ENCODE measurements at regions not wholly inside any gene's neighbourhood (a gene's known extent, or its start where the extent isn't known, plus 50 kb on each side); places are given as distances from the start of the nearest gene placed in this dataset.
"Not testable (repeated sequence)": the region's sequence is repeated elsewhere in the genome, so short reads cannot be mapped to it uniquely, and the experiment has no call there.

DNA sequence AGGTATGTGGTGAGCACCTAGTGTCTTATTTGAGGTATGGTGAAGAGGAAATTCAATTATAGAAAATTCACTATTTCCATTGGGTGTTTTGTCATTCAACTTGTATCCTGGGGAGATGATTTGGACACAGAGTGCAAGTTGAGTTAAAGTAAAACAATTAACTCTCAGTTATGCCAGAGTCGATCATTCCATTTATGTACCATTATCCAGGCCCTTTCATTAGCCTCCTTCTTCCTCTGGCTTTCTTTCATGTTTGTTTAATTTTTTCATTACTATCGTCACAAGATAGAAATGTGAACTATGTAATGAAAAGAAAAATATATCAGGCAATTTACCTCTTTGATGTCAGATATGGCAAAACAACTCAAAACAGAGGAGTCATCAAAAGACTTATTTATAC, 1347.2 kb upstream of the NUDT12 start:
- DNase-seq (ENCODE audit: low read depth), result no peak

DNA sequence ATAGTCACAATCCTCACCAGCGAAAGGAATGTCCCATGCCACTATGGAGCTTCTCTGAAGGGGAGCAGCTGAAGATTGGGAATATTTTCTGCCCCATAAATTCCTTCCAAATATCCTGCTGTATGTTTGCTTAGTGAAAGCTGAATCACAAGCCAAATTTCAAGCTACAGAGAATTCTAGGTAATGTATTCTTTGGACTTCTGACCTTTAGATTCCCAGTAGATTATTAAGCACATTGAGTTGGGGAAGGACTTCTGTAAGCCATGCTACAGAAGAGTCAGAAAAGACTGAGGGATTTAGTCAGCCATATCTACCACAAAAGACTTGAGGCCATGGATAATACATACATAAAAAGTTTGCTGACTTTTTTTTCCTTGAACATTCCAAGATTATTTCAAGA, 1342.0 kb upstream of the NUDT12 start:
- DNase-seq (ENCODE audit: low read depth), result no peak

DNA sequence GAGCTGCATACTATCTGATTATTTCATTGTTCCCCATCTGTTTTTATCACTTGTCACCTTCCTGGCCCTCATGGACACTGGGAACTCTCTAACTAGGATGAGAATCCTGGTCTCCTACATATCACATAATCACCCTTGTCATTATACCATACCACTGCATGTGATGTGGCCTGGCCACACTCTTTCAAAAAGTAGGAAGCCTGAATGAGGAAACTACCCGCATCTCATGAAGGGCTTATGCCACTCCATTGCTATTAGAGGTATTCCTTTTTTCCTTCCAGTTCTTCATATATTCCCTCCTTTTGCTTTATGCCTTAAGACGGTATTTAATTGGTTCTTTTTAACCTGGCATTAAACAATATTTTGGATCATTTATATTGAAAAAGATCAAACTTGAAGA, 1341.4 kb upstream of the NUDT12 start:
- no peak for DNase-seq (ENCODE audit: low read depth)

DNA sequence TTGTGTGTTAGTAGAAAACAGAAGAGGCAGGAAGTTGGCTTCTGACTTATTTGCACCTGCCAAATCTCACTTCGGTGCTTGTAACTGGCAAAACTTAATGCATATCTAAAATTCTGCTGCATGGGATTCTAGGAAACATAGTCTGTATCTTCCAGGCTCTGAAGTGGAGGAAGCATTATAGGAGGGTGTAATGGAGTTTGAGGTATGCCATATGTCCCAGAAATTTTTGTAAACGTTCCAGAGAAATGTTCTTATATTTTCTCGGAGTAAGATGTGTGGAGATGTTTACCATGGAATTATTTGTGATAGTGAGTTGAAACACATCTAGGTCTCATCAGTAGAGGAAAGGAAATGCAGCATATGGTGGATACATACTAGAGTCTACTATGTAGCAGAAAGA, 1329.0 kb upstream of the NUDT12 start:
- DNase-seq (ENCODE audit: low read depth), result no peak

DNA sequence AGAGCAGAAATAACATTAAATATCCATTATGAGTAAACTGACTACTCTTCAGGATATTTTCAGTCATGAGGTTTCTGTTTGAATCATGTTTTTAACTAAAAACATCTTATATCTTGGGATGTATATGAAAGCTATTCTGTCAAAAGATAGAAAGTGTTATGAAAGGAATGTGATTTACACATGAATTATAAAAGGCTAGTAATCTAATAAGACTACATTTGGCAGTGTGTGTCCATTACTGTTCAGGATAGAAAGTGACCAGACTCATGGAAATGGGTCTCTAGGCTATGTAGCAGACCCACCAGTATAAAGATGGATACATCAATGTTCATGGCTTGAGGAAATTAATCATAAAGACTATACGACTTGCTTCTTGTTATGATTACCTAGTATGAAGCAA, 1328.2 kb upstream of the NUDT12 start:
- DNase-seq (ENCODE audit: low read depth), result no peak

DNA sequence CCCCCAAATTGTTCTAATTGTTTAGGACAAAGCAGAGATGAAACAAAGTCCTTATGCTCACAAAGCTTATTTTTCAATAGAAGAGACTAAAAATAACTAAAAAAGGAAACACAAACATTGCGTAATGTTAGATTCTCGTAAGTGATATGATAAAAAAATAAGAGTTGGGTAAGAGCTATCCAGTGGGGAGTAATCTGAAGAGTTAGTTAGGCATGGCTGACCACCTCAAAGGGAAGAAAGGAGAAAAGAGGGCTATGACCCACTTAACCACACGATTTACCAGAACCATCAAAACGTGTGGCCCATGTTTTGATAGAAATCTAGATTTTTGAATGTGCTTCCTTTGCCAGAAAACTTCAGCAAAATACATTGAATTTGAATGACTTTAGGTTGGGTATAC, 1296.8 kb upstream of the NUDT12 start:
- no peak for DNase-seq (ENCODE audit: low read depth)

DNA sequence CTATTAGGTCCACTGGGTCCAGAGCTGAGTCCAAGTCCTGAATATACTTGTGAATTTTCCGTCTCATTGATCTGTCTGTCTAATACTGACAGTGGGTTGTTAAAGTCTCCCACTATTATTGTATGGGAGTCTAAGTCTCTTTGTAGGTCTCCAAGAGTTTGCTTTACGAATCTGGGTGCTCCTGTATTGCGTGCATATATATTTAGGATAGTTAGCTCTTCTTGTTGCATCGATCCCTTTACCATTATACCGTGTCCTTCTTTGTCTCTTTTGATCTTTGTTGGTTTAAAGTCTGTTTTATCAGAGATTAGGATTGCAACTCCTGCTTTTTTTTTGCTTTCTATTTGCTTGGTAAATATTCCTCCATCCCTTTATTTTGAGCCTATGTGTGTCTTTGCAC, 1289.5 kb upstream of the NUDT12 start:
- DNase-seq (ENCODE audit: low read depth), result not testable (repeated sequence)

DNA sequence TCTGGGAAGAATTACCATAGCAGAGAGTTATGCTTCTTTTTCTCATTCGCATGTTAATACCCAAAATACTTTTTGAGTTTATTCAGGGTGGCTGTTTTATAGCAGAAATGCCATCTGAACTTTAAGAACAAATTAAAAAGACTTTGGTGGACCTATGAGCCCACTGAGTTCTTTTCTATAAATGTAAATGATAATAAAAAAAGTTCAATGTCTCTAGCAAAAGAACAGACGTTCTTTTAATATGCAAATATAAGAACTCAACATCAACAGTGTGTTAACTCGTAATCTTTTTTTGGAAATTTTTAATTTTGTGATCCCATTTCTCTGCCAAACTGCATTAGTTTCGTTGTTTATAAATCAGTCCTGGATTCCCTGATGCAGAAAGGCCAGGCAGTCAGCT, 1283.0 kb upstream of the NUDT12 start:
- DNase-seq (ENCODE audit: low read depth), result no peak

DNA sequence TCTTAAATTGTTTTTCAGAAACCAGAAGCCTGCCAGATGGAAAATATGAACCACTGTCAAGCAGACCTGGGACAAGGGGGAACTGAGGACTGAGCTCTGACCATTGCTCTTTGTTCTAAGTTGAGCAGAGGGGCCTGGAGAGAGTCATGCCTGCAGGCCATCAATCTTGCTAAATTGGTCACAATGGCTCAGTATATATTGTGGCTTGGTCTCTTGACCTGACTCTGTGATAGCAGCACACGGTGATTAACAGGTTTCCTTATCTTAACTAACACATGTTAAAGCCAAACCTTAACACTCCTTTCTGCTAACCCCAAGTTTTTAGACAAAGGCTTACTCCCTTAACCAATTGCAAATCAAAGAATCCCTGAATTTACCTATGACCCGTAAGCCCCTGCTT, 1281.2 kb upstream of the NUDT12 start:
- DNase-seq (ENCODE audit: low read depth), result no peak

DNA sequence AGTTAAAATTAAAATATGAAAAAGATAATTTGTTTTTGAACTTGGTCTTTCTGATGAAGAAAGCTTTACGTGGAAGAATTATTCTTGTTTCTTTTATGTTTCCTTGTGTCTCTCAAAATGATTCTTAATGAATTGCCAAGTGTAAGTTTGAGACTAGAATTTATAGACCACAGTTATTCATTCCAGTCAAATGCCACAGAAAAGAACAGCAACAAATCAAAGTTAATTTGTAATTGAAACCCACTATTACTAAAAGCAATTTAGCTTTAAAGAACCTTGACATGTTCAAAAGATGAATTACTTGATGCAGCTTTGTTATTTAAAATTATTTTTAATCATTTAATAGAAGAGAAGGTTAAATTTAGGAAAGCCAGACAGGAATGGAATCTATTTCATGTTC, 1277.7 kb upstream of the NUDT12 start:
- DNase-seq (ENCODE audit: low read depth), result no peak

DNA sequence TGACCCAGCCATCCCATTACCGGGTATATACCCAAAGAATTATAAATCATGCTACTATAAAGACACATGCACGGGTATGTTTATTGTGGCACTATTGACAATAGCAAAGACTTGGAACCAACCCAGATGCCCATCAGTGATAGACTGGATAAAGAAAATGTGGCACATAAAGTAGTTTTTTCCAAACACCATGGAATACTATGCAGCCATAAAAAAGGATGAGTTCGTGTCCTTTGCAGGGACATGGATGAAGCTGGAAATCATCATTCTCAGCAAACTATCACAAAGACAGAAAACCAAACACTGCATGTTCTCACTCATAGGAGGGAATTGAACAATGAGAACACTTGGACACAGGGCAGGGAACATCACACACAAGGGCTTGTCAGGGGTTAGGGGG, 1268.9 kb upstream of the NUDT12 start:
- not testable (repeated sequence) for DNase-seq (ENCODE audit: low read depth)

DNA sequence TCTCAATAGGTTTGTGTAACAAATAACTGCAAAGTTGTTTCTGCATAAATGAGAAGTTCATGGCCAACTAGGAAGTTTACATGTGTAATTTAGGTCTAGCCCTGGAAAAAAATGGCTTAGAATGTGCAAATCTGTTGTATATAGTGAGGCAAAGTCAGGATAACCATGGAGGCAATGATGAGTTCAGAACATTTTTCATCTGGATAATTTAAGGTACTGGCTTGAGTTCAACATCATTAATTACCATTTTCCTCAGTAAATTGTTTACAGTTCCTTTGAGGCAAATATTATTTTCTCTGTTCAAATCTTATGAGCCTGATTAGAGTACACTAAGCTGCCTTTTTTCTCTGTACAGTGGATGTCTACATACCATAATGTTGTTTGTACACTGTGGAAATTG, 1259.0 kb upstream of the NUDT12 start:
- no peak for DNase-seq (ENCODE audit: low read depth)

DNA sequence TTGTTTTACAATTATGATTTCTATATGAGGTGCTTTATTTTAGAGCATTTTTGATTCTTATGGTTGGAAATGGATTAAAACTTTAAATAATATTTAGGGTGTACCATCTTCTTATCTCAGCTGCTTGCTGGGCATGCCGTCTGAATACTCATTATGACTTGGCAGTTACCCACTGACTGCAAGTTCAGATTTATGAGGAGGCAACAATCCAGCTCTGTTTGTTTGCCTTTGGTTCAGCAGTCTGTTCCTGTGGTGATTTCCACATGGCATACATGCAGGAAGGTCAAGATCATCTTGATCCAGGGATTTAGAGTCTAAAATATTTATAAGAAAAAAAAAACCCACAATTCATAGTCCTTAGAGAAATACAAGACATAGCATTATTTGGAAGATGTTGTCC, 1254.5 kb upstream of the NUDT12 start:
- no peak for DNase-seq (ENCODE audit: low read depth)

DNA sequence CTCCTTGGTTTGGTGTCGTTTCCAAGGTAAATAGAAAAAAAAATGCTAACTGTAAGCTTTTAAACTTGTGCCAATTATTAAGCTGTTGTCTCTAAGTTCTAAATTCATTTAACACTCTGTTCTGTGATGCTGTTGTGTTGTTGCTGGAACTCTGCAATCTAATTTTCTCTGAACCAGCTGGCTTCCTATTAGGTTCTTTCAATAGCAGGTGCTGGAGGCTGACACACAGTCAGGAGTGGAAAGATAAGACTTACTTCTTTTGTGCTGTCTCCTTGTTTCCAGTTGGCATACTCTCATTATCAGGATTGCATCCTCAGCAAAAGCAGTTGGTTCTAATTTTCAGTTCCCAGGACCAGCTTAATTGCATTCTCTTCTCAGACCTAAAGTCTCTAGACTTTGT, 1252.6 kb upstream of the NUDT12 start:
- no peak for DNase-seq (ENCODE audit: low read depth)

DNA sequence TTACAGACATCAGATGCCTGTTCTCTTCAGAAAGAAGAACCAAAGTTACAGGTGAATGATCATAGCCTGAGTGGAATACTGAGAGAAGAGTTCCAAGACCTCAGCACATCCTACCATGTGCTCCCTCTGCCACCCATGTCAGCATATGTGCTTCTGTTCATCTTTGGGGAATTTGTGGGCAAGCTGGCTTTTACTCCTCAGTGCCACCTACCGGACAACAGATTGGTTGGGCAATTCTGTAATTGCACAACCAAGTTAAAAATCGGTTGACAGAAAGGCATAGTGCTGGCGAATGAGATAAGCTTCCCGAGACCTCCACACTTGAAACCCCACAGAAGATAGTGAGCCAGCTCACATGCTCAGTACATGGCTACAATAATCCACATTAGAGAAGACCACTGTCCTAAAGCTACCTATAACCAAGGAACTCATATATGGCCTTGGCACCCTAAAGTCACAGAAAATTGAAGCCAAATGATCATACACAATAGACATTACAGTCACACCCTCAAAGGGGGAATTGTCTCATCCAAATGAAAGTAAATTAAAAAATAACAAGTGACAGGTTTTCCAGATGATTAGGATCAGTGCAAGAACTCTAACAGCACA, 1238.0 kb upstream of the NUDT12 start:
- no peak for DNase-seq (ENCODE audit: low read depth)

DNA sequence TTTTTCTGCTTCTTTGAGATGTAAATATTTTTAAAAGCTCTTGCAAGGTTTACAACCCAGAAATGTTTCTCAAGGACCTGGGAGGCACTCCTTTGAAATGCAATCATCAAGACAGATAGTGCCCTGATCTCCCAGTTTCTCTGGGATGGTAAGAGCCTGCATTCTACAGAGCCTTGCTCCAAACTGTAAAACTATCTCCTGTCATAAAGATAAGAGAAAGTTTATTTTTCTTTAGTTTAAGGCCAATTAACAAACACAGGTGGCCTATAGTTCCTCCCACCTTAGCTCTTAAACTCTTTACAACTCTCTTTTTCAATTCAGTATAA, 1231.1 kb upstream of the NUDT12 start:
- DNase-seq (ENCODE audit: low read depth), result no peak

DNA sequence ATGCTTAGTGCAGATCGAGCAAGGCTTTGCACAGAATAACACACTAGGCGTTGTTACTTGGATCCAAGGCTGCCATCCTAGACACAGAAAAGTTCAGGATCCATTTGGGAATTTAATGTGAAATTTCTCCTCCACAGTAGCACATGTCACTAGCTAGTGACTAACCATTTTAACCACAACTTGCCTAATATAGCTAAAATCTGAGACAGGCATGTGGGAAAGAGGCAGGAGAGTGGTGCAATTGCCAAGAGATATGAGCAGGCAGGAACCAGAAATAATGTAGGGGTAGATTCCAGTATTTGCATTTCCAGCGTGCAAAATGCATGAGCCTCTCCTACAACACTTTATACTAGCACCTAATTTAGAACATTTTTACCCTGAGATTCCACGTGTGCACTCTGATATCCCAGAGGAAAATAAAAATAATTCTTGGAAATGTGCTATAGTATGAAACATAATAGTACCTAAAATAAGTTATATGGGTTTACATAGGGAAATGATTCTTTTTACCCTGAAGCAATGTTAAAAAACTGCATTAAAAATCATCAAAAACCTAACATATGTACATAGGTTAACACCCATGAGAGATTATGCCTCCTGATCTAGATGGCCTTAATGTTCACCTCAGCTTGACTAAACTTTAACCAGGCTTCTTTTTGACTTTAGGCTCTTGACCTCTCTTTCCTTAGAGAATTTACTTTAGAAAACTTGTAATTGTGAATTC, 1230.6 kb upstream of the NUDT12 start:
- no peak for DNase-seq (ENCODE audit: low read depth)

DNA sequence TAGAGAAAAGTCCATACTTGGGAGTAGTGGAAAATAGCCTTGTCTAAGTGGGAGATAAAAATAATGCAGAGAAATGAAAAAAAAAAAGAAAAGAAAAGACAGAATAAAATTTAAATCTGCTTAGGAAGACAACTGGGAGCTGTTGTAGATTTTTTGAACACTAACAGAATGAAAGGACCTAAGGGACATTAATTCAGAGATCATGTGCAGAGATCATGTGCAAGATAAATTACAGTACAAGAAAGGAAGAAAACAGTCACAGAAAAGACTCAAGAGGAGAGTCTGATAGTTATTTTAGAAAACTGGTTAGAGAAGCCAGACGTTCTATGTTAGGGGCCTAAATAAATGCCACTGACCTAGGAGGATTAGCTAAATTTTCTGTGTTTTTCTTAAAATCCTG, 1226.8 kb upstream of the NUDT12 start:
- peak; percentile 9 for DNase-seq (ENCODE audit: low read depth)

DNA sequence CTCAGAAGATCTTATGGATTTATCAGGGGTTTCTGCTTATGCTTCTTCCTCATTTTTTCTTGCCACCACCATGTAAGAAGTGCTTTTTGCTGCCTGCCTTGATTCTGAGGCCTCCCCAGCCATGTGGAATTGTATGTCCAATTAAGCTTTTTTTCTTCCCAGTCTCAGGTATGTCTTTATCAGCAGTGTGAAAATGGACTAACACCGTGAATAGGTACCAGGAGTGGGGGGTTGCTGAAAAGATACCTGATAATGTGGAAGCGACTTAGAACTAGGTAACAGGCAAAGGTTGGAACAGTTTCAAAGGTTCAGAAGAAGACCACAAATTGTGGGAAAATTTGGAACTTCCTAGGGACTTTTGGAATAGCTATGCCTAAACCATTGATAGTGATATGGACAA, 1222.5 kb upstream of the NUDT12 start:
- no peak for DNase-seq (ENCODE audit: low read depth)

DNA sequence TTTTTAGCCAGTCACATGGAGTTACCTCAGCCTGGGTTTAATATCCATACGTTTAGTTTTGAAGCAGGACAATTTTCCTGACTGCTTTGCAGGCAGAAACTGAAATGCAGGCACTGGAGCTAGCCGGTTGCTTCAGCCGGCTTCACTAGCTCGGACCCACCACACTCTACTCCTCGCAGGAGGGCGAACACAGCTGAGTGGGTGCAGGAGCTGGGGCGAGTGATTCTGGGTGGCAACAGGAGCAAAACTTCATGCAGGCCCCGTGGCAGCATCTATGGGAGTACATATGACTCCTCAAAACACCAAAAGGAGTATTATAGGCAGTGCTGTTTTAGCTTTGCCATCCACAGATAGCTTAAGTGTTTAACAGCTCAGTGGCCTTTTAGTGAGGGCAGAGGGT, 1211.8 kb upstream of the NUDT12 start:
- no peak for DNase-seq (ENCODE audit: low read depth)

DNA sequence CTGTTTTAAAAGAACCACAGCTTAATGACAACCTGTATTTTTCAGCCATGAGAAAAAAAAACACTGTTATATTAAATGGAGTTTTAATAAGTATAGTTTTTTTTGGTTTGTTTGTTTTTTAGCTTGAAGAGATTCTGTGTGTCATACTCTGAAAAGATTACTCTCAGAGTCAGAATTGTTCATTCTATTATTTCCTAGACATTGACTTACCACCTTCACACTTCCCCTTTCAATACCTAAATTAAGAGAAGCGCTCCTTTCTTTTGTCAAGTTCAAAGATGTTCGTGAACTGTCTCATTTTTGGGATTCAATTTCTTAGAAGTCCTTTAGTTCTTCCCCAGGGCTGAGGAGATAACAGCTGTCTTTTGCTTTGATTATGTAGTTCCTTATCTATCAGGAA, 1201.6 kb upstream of the NUDT12 start:
- no peak for DNase-seq (ENCODE audit: low read depth)

DNA sequence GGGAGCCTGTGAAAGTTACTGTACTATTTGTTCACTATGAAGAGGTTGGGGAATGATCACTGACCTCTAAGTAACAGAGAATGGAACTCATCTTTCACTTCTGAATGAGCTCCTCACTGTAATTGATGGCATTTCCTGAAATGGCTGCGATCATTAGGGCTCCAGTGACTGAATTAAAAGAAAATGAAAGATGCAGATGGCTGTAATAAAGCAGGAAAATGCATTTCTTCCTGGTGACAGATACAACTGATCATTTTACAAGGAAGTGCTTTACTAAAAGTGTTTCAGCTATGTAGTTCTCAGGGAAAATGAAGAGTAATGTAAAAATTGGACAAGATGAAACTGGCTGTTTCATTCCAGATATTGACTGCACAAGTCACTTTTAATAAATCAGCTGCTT, 1200.6 kb upstream of the NUDT12 start:
- no peak for DNase-seq (ENCODE audit: low read depth)

DNA sequence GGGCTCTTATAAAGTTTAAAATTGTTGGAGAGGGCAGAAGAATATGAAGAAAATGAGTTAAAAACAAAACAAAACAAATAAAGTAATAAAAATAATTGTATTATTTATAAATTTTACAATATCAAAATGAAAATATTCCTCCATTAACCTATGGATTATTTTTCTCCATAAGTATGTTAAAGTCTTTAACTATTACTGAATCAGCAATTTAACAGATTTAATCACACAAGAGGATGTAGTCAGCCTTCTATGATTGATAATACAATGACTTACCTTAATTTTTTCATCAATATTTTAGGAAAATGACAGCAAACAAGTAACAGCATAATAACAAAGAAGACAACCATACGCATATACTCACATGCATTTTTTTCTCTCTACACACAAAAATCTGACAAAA, 1195.3 kb upstream of the NUDT12 start:
- no peak for DNase-seq (ENCODE audit: low read depth)

DNA sequence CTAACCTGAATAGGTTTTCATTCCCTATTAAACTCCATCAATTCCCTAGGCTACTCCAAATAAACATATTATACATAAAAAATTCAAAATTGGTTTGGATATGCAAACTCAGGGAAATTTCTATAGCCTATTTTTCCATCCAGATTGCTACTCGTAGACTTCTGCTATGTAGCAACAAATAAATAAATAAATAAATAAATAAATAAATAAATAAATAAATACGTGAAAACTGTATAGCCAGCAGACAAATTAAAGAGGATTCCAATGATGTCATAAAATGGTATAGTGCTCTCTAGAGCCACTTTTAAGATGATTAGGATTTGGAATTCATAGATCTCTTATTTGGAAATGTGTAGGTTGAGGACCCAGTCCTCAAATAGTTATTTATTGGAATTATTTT, 1193.2 kb upstream of the NUDT12 start:
- DNase-seq (ENCODE audit: low read depth), result no peak
